Activated CD4-positive, alpha-beta T cell treated with anti-CD3 and anti-CD28 coated beads, Interleukin-2, amount 50 U/mL, for 48 hours (primary cell): ENCODE measurements at regions not wholly inside any gene's neighbourhood (a gene's known extent, or its start where the extent isn't known, plus 50 kb on each side); places are given as distances from the start of the nearest gene placed in this dataset.
"Not testable (repeated sequence)": the region's sequence is repeated elsewhere in the genome, so short reads cannot be mapped to it uniquely, and the experiment has no call there.

Source experiments
- DNase-seq, 2 experiments: peaks; one replicate each; pipeline ENCODE4 v3.0.0-alpha.2; 2020

GRCh38 chr21:19122356-19122755 is 718.8 kb upstream of the TMPRSS15 start:
- no peak for DNase-seq

GRCh38 chr21:19123053-19123452 is 719.5 kb upstream of the TMPRSS15 start:
- DNase-seq, result no peak

GRCh38 chr21:19123525-19123924 is 719.9 kb upstream of the TMPRSS15 start:
- DNase-seq, result no peak

- no peak for DNase-seq
These were observed 721.1 kb upstream of the TMPRSS15 start for GRCh38 chr21:19124691-19125090.

- DNase-seq, result no peak
These were observed 726.9 kb upstream of the TMPRSS15 start for GRCh38 chr21:19130379-19131028.

GRCh38 chr21:19141511-19141910 is 737.9 kb upstream of the TMPRSS15 start:
- no peak for DNase-seq

- no peak for DNase-seq
These were observed 742.2 kb upstream of the TMPRSS15 start for GRCh38 chr21:19145682-19146293.

- no peak for DNase-seq
These were observed 744.5 kb upstream of the TMPRSS15 start for GRCh38 chr21:19148056-19148455.

GRCh38 chr21:19171585-19171984 is 768.0 kb upstream of the TMPRSS15 start:
- DNase-seq, result no peak

- DNase-seq, result no peak
These were observed 778.1 kb upstream of the TMPRSS15 start for GRCh38 chr21:19181604-19182140.

GRCh38 chr21:19197950-19198349 is 794.4 kb upstream of the TMPRSS15 start:
- DNase-seq, result no peak

- DNase-seq, result no peak
These were observed 795.2 kb upstream of the TMPRSS15 start for GRCh38 chr21:19198801-19199200.

GRCh38 chr21:19218163-19218562 is 814.6 kb upstream of the TMPRSS15 start:
- no peak for DNase-seq

- no peak for DNase-seq
These were observed 820.5 kb upstream of the TMPRSS15 start for GRCh38 chr21:19224090-19224489.

- no peak for DNase-seq
These were observed 824.6 kb upstream of the TMPRSS15 start for GRCh38 chr21:19228226-19228625.

- not testable (repeated sequence) for DNase-seq
These were observed 830.3 kb upstream of the TMPRSS15 start for GRCh38 chr21:19233841-19234240.

- no peak for DNase-seq
These were observed 832.6 kb upstream of the TMPRSS15 start for GRCh38 chr21:19236209-19236608.

- no peak for DNase-seq
These were observed 834.0 kb upstream of the TMPRSS15 start for GRCh38 chr21:19237608-19238007.

GRCh38 chr21:19239696-19240095 is 836.1 kb upstream of the TMPRSS15 start:
- no peak for DNase-seq

GRCh38 chr21:19244502-19245187 is 841.1 kb upstream of the TMPRSS15 start:
- DNase-seq, result no peak

- no peak for DNase-seq
These were observed 841.6 kb upstream of the TMPRSS15 start for GRCh38 chr21:19245188-19245580.

GRCh38 chr21:19246018-19246417 is 842.4 kb upstream of the TMPRSS15 start:
- no peak for DNase-seq

GRCh38 chr21:19256934-19257660 is 853.5 kb upstream of the TMPRSS15 start:
- no peak for DNase-seq
